ENCODE measurements at regions not wholly inside any gene's neighbourhood (a gene's known extent, or its start where the extent isn't known, plus 50 kb on each side); places are given as distances from the start of the nearest gene placed in this dataset.

GRCh38 chr12:108035372-108035771 is 93.7 kb upstream of the WSCD2 start:
- no peaks in the 10 kb centered on the region for H3K36me3 ChIP-seq (ENCODE audit: insufficient read depth, low read length)
- Mint-ChIP-seq H3K9me3 (peaks cover 0 to 4% (median 0%) of the 10 kb centered on the region in 5 donors), H3K36me3 (no peaks in the 10 kb centered on the region), H3K4me3 (no peak overlapping the region), H3K4me1 (peaks cover 0 to 2% (median 0%) of the 10 kb centered on the region in 3 donors), H3K27ac (peak overlapping the region in 1 of 8 donors; percentile 18), H3K27me3 (peaks cover 11 to 13% of the 10 kb centered on the region in 2 donors)
- ChIA-PET CTCF (no interaction called here), POLR2A (no interaction called here)
- H3K27ac ChIP-seq (ENCODE audit: low read depth, low read length), result no peak overlapping the region
- no peaks in the 10 kb centered on the region for H3K4me1 ChIP-seq (ENCODE audit: insufficient read depth, low read length)
- no peaks in the 10 kb centered on the region for H3K27me3 ChIP-seq (ENCODE audit: insufficient read depth, low read length, poor library complexity, severe bottlenecking)
- DNase-seq, result no peak
- H3K9me3 ChIP-seq (ENCODE audit: low read length), result no peaks in the 10 kb centered on the region
- no peak overlapping the region for H3K4me3 ChIP-seq (ENCODE audit: low read length)

DNA sequence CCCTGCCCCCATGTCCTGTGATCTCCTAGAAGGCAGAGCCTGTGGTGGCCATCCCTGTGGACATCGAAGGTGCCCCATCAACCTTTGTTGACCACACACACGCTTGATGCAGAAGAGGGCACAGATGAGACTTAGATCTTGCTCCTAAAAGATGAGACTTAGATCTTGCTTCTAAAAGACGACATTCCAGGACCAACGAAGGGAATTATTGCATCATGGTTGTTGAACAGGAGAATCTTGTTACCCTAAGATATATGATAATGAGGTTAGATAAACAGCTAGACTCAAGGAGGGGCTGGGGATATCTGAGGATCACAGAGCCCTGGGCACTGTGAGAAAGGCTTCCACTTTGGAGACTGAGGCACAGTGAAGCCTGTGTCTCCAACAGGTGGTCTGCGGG is 91.1 kb upstream of the WSCD2 start:
- no peak overlapping the region for H3K4me3 ChIP-seq (ENCODE audit: low read length)
- H3K27me3 ChIP-seq (ENCODE audit: insufficient read depth, low read length, poor library complexity, severe bottlenecking), result no peaks in the 10 kb centered on the region
- H3K4me1 Mint-ChIP-seq, result peaks cover 0 to 5% (median 2%) of the 10 kb centered on the region in 3 donors
- H3K9me3 Mint-ChIP-seq, result peaks cover 0 to 4% (median 0%) of the 10 kb centered on the region in 5 donors
- H3K36me3 Mint-ChIP-seq, result no peaks in the 10 kb centered on the region
- no peak overlapping the region for H3K27ac ChIP-seq (ENCODE audit: low read depth, low read length)
- CTCF ChIA-PET, result no interaction called here
- no peak overlapping the region for H3K4me3 Mint-ChIP-seq
- POLR2A ChIA-PET, result no interaction called here
- no peak for DNase-seq
- no peaks in the 10 kb centered on the region for H3K9me3 ChIP-seq (ENCODE audit: low read length)
- no peak overlapping the region for H3K27ac Mint-ChIP-seq
- peaks cover 3 to 10% of the 10 kb centered on the region in 2 donors for H3K27me3 Mint-ChIP-seq
- no peaks in the 10 kb centered on the region for H3K36me3 ChIP-seq (ENCODE audit: insufficient read depth, low read length)
- H3K4me1 ChIP-seq (ENCODE audit: insufficient read depth, low read length), result no peaks in the 10 kb centered on the region

DNA sequence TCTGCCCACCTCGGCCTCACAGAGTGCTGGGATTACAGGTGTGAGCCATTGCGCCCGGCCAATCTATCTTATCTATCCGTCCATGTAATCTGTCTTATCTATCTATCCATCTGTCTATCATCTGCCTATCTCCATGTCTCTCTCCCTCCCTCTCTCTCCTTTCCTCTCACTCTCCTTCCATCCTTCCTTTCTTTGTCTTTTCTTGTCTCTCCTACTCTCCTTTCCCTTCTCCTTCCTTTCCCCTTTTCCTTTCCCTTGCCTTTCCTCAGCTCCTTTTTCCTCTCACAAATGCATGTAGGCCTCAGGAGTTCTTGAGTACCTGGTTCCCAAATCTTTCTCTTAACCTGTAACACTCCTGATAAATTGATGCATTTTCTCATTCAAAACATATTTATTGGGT is 89.3 kb upstream of the WSCD2 start:
- POLR2A ChIA-PET, result no interaction called here
- H3K9me3 Mint-ChIP-seq, result no peaks in the 10 kb centered on the region
- no peaks in the 10 kb centered on the region for H3K36me3 Mint-ChIP-seq
- H3K27ac Mint-ChIP-seq, result no peak overlapping the region
- Histone ChIP-seq H3K27ac (ENCODE audit: low read depth, low read length) (no peak overlapping the region), H3K27me3 (ENCODE audit: insufficient read depth, low read length, poor library complexity, severe bottlenecking) (no peaks in the 10 kb centered on the region), H3K9me3 (ENCODE audit: low read length) (no peaks in the 10 kb centered on the region), H3K4me3 (ENCODE audit: low read length) (no peak overlapping the region), H3K4me1 (ENCODE audit: insufficient read depth, low read length) (no peaks in the 10 kb centered on the region), H3K36me3 (ENCODE audit: insufficient read depth, low read length) (no peaks in the 10 kb centered on the region)
- peaks cover 0 to 5% (median 0%) of the 10 kb centered on the region in 3 donors for H3K4me1 Mint-ChIP-seq
- H3K27me3 Mint-ChIP-seq, result peaks cover 3 to 8% of the 10 kb centered on the region in 2 donors
- DNase-seq, result no peak
- CTCF ChIA-PET, result no interaction called here
- no peak overlapping the region for H3K4me3 Mint-ChIP-seq

DNA sequence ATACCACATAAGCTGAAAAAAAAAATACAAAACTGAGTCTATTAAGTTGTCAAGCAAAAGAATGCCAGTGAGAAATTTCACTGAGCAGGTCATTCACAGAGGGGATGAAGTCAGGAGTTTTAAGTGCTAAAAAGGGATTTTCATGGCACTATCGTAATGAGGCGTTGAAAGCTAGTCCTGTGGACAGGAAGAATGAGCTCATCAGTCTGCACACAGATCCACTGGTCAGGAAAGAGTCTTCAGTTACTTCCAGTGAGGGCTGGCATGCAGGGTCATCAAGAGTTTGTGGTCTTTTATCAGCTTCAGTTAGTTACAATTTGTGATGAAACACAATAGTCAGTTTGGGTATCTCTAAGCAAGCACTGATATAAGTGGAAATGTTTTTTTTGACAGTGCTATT is 88.1 kb upstream of the WSCD2 start:
- POLR2A ChIA-PET, result no interaction called here
- Mint-ChIP-seq H3K36me3 (no peaks in the 10 kb centered on the region), H3K27ac (no peak overlapping the region), H3K4me1 (peaks cover 0 to 5% (median 4%) of the 10 kb centered on the region in 3 donors), H3K9me3 (peaks cover 0 to 1% (median 0%) of the 10 kb centered on the region in 5 donors), H3K4me3 (no peak overlapping the region), H3K27me3 (peaks cover 3 to 7% of the 10 kb centered on the region in 2 donors)
- no peaks in the 10 kb centered on the region for H3K4me1 ChIP-seq (ENCODE audit: insufficient read depth, low read length)
- no peaks in the 10 kb centered on the region for H3K27me3 ChIP-seq (ENCODE audit: insufficient read depth, low read length, poor library complexity, severe bottlenecking)
- no peak overlapping the region for H3K4me3 ChIP-seq (ENCODE audit: low read length)
- CTCF ChIA-PET, result no interaction called here
- H3K9me3 ChIP-seq (ENCODE audit: low read length), result no peaks in the 10 kb centered on the region
- DNase-seq, result no peak
- no peaks in the 10 kb centered on the region for H3K36me3 ChIP-seq (ENCODE audit: insufficient read depth, low read length)
- H3K27ac ChIP-seq (ENCODE audit: low read depth, low read length), result no peak overlapping the region

DNA sequence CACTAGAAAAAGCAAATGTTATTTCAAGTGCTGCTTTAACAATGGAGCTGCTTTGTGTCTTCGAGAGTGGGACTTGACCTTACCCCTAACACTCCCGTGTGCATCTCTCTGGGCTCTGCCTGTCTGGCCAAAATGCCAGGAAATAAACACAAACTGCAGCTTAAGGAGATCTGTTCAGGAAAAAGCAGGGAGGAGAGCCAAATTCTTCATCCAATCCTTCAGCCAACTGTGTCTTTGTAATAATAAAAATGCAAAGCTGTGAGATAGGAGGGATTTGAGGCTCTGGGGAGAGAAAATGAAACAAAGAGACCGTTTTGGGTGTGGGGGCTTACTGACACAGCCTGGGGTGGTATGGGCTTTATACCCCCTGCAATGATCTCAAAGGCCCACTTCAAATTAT is 85.8 kb upstream of the WSCD2 start:
- no peaks in the 10 kb centered on the region for H3K4me1 ChIP-seq (ENCODE audit: insufficient read depth, low read length)
- peaks cover 5 to 18% (median 14%) of the 10 kb centered on the region in 3 donors for H3K4me1 Mint-ChIP-seq
- no peaks in the 10 kb centered on the region for H3K36me3 Mint-ChIP-seq
- no peak overlapping the region for H3K27ac ChIP-seq (ENCODE audit: low read depth, low read length)
- H3K27ac Mint-ChIP-seq, result no peak overlapping the region
- H3K4me3 ChIP-seq (ENCODE audit: low read length), result no peak overlapping the region
- H3K4me3 Mint-ChIP-seq, result no peak overlapping the region
- no peaks in the 10 kb centered on the region for H3K36me3 ChIP-seq (ENCODE audit: insufficient read depth, low read length)
- ChIA-PET POLR2A (no interaction called here), CTCF (no interaction called here)
- no peaks in the 10 kb centered on the region for H3K9me3 ChIP-seq (ENCODE audit: low read length)
- H3K9me3 Mint-ChIP-seq, result peaks cover 0 to 1% (median 0%) of the 10 kb centered on the region in 5 donors
- no peak for DNase-seq
- H3K27me3 Mint-ChIP-seq, result peaks cover 5 to 14% of the 10 kb centered on the region in 2 donors
- no peaks in the 10 kb centered on the region for H3K27me3 ChIP-seq (ENCODE audit: insufficient read depth, low read length, poor library complexity, severe bottlenecking)

GRCh38 chr12:108043750-108044533 is 85.1 kb upstream of the WSCD2 start:
- peaks cover 0 to 1% (median 0%) of the 10 kb centered on the region in 5 donors for H3K9me3 Mint-ChIP-seq
- no peak overlapping the region for H3K4me3 Mint-ChIP-seq
- no peaks in the 10 kb centered on the region for H3K36me3 ChIP-seq (ENCODE audit: insufficient read depth, low read length)
- H3K27me3 ChIP-seq (ENCODE audit: insufficient read depth, low read length, poor library complexity, severe bottlenecking), result no peaks in the 10 kb centered on the region
- H3K9me3 ChIP-seq (ENCODE audit: low read length), result no peaks in the 10 kb centered on the region
- no peaks in the 10 kb centered on the region for H3K4me1 ChIP-seq (ENCODE audit: insufficient read depth, low read length)
- no peak for DNase-seq
- no peak overlapping the region for H3K27ac Mint-ChIP-seq
- no peak overlapping the region for H3K27ac ChIP-seq (ENCODE audit: low read depth, low read length)
- no peaks in the 10 kb centered on the region for H3K36me3 Mint-ChIP-seq
- peaks cover 5 to 18% (median 14%) of the 10 kb centered on the region in 3 donors for H3K4me1 Mint-ChIP-seq
- POLR2A ChIA-PET, result no interaction called here
- CTCF ChIA-PET, result no interaction called here
- peaks cover 5 to 16% of the 10 kb centered on the region in 2 donors for H3K27me3 Mint-ChIP-seq
- no peak overlapping the region for H3K4me3 ChIP-seq (ENCODE audit: low read length)

- Mint-ChIP-seq H3K36me3 (no peaks in the 10 kb centered on the region), H3K27ac (peak overlapping the region in 2 of 8 donors; percentile 29 to 34), H3K27me3 (peaks cover 5 to 16% of the 10 kb centered on the region in 2 donors), H3K9me3 (peaks cover 0 to 1% (median 0%) of the 10 kb centered on the region in 5 donors), H3K4me1 (peaks cover 5 to 14% (median 13%) of the 10 kb centered on the region in 3 donors), H3K4me3 (peak overlapping the region in 1 of 7 donors; percentile 22)
- POLR2A ChIA-PET, result no interaction called here
- H3K4me1 ChIP-seq (ENCODE audit: insufficient read depth, low read length), result no peaks in the 10 kb centered on the region
- H3K9me3 ChIP-seq (ENCODE audit: low read length), result no peaks in the 10 kb centered on the region
- no peaks in the 10 kb centered on the region for H3K27me3 ChIP-seq (ENCODE audit: insufficient read depth, low read length, poor library complexity, severe bottlenecking)
- no peak overlapping the region for H3K4me3 ChIP-seq (ENCODE audit: low read length)
- no peak overlapping the region for H3K27ac ChIP-seq (ENCODE audit: low read depth, low read length)
- H3K36me3 ChIP-seq (ENCODE audit: insufficient read depth, low read length), result no peaks in the 10 kb centered on the region
- DNase-seq, result no peak
- CTCF ChIA-PET, result no interaction called here
These were observed 83.0 kb upstream of the WSCD2 start for GRCh38 chr12:108046135-108046534.

DNA sequence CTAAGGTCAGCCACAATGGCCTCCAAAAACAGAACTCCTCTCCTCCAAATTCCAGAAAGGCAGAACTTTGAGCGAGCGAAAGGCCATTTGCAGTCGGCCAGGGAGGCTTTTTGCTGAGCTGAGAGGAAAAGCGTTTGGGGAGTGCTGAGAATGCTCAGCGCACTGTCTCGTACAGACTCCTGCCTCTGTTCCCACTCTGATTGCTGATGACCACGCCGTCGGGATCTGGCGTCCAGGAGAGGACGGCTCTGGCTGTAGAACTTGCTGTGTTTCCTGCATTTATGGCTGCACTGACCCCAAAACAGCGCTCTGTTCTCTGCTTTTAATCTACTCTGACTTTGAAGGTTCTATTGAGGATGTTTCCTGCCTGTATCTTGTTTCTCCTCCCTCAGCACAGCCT is 82.4 kb upstream of the WSCD2 start:
- no peak for DNase-seq
- no peaks in the 10 kb centered on the region for H3K36me3 ChIP-seq (ENCODE audit: insufficient read depth, low read length)
- POLR2A ChIA-PET, result no interaction called here
- no peaks in the 10 kb centered on the region for H3K4me1 ChIP-seq (ENCODE audit: insufficient read depth, low read length)
- H3K4me3 ChIP-seq (ENCODE audit: low read length), result no peak overlapping the region
- Mint-ChIP-seq H3K9me3 (peaks cover 0 to 1% (median 0%) of the 10 kb centered on the region in 5 donors), H3K4me3 (peak overlapping the region in 5 of 7 donors; percentile 34 to 65 (median 42)), H3K4me1 (peaks cover 5 to 15% (median 15%) of the 10 kb centered on the region in 3 donors), H3K27ac (peak overlapping the region in 6 of 8 donors; percentile 7 to 88 (median 68)), H3K36me3 (no peaks in the 10 kb centered on the region), H3K27me3 (peaks cover 3 to 18% of the 10 kb centered on the region in 2 donors)
- no peaks in the 10 kb centered on the region for H3K27me3 ChIP-seq (ENCODE audit: insufficient read depth, low read length, poor library complexity, severe bottlenecking)
- H3K9me3 ChIP-seq (ENCODE audit: low read length), result no peaks in the 10 kb centered on the region
- no peak overlapping the region for H3K27ac ChIP-seq (ENCODE audit: low read depth, low read length)
- CTCF ChIA-PET, result no interaction called here
